OCI-M2 (cell line): ENCODE measurements at regions not wholly inside any gene's neighbourhood (a gene's known extent, or its start where the extent isn't known, plus 50 kb on each side); places are given as distances from the start of the nearest gene placed in this dataset.

Experiments used
- DNase-seq: peaks from one replicate; lab custom pipeline; 2025; ENCODE audit not compliant: unreplicated experiment; lab: John Stamatoyannopoulos, UW

GRCh38 chr13:39159846-39160370 is 121.7 kb downstream of the NHLRC3 start:
- DNase-seq = no peak

- DNase-seq = no peak
Observed at GRCh38 chr13:39167018-39167417, 128.8 kb downstream of the NHLRC3 start.

GRCh38 chr13:39170711-39171110 is 132.5 kb downstream of the NHLRC3 start:
- no peak for DNase-seq

GRCh38 chr13:39185326-39185725 is 147.1 kb downstream of the NHLRC3 start:
- DNase-seq = no peak

- DNase-seq = no peak
Observed at GRCh38 chr13:39186205-39186875, 148.1 kb downstream of the NHLRC3 start.

- DNase-seq = no peak
Observed at GRCh38 chr13:39189778-39190177, 151.5 kb downstream of the NHLRC3 start.

GRCh38 chr13:39196965-39197646 is 158.8 kb downstream of the NHLRC3 start:
- no peak for DNase-seq

GRCh38 chr13:39197647-39198007 is 159.4 kb downstream of the NHLRC3 start:
- no peak for DNase-seq

- no peak for DNase-seq
Observed at GRCh38 chr13:39200249-39200910, 162.1 kb downstream of the NHLRC3 start.

- no peak for DNase-seq
Observed at GRCh38 chr13:39201180-39201579, 162.9 kb downstream of the NHLRC3 start.

GRCh38 chr13:39202746-39203145 is 164.5 kb downstream of the NHLRC3 start:
- no peak for DNase-seq

GRCh38 chr13:39208636-39209035 is 170.4 kb downstream of the NHLRC3 start:
- no peak for DNase-seq

- DNase-seq = no peak
Observed at GRCh38 chr13:39209731-39210531, 171.7 kb downstream of the NHLRC3 start.

- no peak for DNase-seq
Observed at GRCh38 chr13:39210961-39211534, 172.8 kb downstream of the NHLRC3 start.

- DNase-seq = no peak
Observed at GRCh38 chr13:39215971-39216370, 177.7 kb downstream of the NHLRC3 start.

GRCh38 chr13:39217471-39217870 is 179.2 kb downstream of the NHLRC3 start:
- DNase-seq = no peak

- DNase-seq = no peak
Observed at GRCh38 chr13:39224671-39225240, 186.5 kb downstream of the NHLRC3 start.

- DNase-seq = no peak
Observed at GRCh38 chr13:39225860-39226259, 187.6 kb downstream of the NHLRC3 start.

GRCh38 chr13:39226359-39226758 is 188.1 kb downstream of the NHLRC3 start:
- DNase-seq = no peak

- no peak for DNase-seq
Observed at GRCh38 chr13:39232401-39232980, 194.2 kb downstream of the NHLRC3 start.
